ENCODE measurements at regions not wholly inside any gene's neighbourhood (a gene's known extent, or its start where the extent isn't known, plus 50 kb on each side); places are given as distances from the start of the nearest gene placed in this dataset.

- no peak for TF ChIP-seq CTCF (IDR thresholded peaks at IDR 0.05; ENCODE audit: low read length)
- TF ChIP-seq EZH2 (IDR thresholded peaks at IDR 0.05; ENCODE audit: borderline replicate concordance, low read length), result no peak
Observed at GRCh38 chr10:128364631-128365030, 238.4 kb upstream of the MKI67 start.
